ENCODE measurements at regions not wholly inside any gene's neighbourhood (a gene's known extent, or its start where the extent isn't known, plus 50 kb on each side); places are given as distances from the start of the nearest gene placed in this dataset.

DNA sequence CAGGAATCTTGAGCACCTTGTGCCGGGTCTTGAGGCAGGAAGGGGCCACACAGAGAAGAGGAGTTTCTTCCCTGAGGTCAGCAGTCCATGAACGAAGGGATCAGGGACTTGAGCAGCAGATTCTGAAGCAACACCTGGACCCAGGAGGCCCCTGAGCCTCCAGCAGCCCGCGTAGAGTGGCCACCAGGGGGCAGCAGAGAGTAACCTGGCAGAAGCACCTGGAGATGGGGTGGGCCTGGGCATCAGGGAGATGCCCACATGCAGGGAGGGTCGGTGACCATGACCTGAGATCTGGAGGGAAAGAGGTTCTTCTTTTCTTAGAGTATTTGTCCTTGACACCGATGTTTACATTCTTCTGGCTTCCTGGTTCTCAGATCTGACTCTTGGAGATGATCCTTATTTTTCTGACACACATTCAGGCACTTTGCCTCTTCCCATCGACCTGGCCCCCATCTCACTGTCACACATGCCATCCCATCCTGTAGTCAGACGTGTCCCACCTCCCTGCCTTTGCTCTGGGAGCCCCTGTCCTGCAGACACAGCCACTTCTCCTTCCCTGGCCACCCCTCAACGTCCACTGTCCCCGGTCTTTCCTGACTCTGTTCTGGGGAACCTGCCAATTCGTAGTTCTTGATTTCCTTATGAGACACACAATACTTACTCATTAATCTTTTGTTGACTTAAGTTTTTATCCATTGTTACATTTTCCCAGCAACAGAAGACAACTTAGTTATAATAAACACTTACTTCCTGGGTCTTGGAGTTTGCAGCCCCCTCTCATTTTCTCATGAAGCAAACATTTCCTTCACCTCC lies 66.5 kb downstream of the GGTLC2 start:
- intact Hi-C loops (cut with DNase I, micrococcal nuclease) = no loop called here
- Histone ChIP-seq H3K9me3 (no peaks in the 10 kb centered on the region), H3K4me1 (ENCODE audit: low read depth) (no peaks in the 10 kb centered on the region), H3K36me3 (ENCODE audit: low read depth) (no peaks in the 10 kb centered on the region), H3K4me3 (no peak overlapping the region)
- TF ChIP-seq, protein P1, sequence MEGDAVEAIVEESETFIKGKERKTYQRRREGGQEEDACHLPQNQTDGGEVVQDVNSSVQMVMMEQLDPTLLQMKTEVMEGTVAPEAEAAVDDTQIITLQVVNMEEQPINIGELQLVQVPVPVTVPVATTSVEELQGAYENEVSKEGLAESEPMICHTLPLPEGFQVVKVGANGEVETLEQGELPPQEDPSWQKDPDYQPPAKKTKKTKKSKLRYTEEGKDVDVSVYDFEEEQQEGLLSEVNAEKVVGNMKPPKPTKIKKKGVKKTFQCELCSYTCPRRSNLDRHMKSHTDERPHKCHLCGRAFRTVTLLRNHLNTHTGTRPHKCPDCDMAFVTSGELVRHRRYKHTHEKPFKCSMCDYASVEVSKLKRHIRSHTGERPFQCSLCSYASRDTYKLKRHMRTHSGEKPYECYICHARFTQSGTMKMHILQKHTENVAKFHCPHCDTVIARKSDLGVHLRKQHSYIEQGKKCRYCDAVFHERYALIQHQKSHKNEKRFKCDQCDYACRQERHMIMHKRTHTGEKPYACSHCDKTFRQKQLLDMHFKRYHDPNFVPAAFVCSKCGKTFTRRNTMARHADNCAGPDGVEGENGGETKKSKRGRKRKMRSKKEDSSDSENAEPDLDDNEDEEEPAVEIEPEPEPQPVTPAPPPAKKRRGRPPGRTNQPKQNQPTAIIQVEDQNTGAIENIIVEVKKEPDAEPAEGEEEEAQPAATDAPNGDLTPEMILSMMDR (IDR thresholded peaks at IDR 0.05) = peak; percentile 98
- DNase-seq = peak; percentile 71 to 83 (median 81)
- ATAC-seq = peak; percentile 86

DNA sequence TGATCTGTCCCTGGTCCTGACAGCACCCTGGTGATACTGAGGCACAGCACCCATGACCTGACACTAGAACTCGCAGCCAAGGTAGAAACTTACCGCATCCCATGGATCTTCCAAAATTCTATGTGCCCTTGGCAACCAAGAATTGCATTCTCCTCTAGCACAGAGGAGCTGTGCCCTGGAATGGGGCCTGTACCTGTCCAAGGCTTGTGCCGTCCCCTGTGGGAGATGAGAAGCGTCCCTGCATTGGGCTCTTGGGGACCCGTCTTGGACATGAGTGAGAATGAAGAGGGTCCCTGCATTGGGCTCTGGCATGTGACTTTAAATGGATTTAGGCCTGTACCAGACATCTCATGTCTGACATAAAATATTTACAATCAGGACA lies 67.1 kb downstream of the GGTLC2 start:
- DNase-seq (no peak), ATAC-seq (no peak)
- no peaks in the 10 kb centered on the region for H3K4me1 ChIP-seq (ENCODE audit: low read depth)
- intact Hi-C loops (cut with DNase I, micrococcal nuclease) = no loop called here
- TF ChIP-seq, protein P1 (IDR thresholded peaks at IDR 0.05) = no peak
- no peaks in the 10 kb centered on the region for H3K9me3 ChIP-seq
- H3K36me3 ChIP-seq (ENCODE audit: low read depth) = no peaks in the 10 kb centered on the region
- no peak overlapping the region for H3K4me3 ChIP-seq

DNA sequence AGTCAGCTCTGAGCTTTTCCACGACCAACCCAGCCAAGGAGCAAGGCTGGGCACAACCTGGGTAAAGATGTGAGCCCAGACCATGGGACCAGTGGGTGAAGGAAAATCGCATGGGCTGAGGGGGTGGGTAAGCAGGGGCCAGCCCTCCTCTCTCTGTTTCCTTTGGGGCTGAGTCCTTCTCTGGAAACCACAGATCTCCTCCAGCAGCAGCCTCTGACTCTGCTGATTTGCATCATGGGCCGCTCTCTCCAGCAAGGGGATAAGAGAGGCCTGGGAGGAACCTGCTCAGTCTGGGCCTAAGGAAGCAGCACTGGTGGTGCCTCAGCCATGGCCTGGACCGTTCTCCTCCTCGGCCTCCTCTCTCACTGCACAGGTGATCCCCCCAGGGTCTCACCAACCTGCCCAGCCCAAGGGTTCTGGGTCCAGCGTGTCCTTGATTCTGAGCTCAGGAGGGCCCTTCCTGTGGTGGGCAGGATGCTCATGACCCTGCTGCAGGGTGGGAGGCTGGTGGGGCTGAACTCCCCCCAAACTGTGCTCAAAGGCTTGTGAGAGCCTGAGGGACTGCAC lies 67.8 kb downstream of the GGTLC2 start:
- no peaks in the 10 kb centered on the region for H3K36me3 ChIP-seq (ENCODE audit: low read depth)
- no peak overlapping the region for H3K4me3 ChIP-seq
- intact Hi-C loops (cut with DNase I, micrococcal nuclease) = no loop called here
- no peaks in the 10 kb centered on the region for H3K9me3 ChIP-seq
- DNase-seq (no peak), ATAC-seq (peak; percentile 7)
- TF ChIP-seq, protein P1 (IDR thresholded peaks at IDR 0.05) = no peak
- H3K4me1 ChIP-seq (ENCODE audit: low read depth) = no peaks in the 10 kb centered on the region

DNA sequence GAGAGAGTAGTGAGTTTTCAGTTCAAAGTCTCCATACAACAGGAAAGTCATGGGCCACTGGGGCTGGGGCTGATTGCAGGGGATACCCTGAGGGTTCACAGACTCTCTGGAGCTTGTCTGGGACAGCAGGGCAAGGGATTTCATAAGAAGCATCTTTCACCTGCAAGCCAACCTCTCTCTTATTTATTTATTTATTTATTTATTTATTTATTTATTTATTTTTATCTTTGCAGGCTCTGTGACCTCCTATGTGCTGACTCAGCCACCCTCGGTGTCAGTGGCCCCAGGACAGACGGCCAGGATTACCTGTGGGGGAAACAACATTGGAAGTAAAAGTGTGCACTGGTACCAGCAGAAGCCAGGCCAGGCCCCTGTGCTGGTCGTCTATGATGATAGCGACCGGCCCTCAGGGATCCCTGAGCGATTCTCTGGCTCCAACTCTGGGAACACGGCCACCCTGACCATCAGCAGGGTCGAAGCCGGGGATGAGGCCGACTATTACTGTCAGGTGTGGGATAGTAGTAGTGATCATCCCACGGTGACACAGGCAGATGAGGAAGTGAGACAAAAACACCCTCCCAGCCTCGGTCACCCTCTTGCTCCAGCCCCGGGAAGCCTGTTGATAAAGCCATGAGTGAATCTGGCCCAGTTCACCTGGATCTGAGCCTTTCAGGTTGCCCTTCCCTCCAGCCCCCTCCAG lies 68.4 kb downstream of the GGTLC2 start:
- no peak for ATAC-seq
- Histone ChIP-seq H3K36me3 (ENCODE audit: low read depth) (no peaks in the 10 kb centered on the region), H3K9me3 (no peaks in the 10 kb centered on the region), H3K4me1 (ENCODE audit: low read depth) (no peaks in the 10 kb centered on the region), H3K4me3 (no peak overlapping the region)
- TF ChIP-seq, protein P1 (IDR thresholded peaks at IDR 0.05) = no peak
- DNase-seq = no peak
- intact Hi-C loops (cut with DNase I, micrococcal nuclease) = no loop called here

DNA sequence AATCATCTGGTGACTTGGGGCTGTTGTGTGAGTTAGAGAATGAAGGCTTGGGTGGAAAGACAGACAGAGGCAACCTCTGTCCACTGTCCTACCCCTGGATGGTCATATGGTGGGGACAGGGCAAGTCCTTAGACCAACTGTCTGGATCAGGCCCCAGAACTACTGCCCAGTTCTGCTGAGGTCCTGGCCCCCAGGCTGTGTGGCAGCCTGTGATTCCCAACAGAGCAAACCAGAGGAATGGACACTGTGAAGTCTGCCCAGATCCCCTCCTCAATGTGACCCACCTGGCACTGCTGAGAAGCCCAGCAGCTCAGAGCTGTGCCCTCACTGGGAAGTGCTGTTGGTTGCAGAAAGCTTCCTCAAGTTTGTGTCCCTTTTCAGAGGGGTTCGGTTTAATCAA lies 69.0 kb downstream of the GGTLC2 start:
- ATAC-seq (no peak), DNase-seq (no peak)
- Histone ChIP-seq H3K9me3 (no peaks in the 10 kb centered on the region), H3K36me3 (ENCODE audit: low read depth) (no peaks in the 10 kb centered on the region), H3K4me3 (no peak overlapping the region), H3K4me1 (ENCODE audit: low read depth) (no peaks in the 10 kb centered on the region)
- intact Hi-C loops (cut with DNase I, micrococcal nuclease) = no loop called here
- TF ChIP-seq, protein P1 (IDR thresholded peaks at IDR 0.05) = no peak
